ENCODE measurements at regions not wholly inside any gene's neighbourhood (a gene's known extent, or its start where the extent isn't known, plus 50 kb on each side); places are given as distances from the start of the nearest gene placed in this dataset.

GRCh38 chr11:38819981-38820380, 2221.9 kb upstream of the RAG2 start:
- TF ChIP-seq, protein P1, sequence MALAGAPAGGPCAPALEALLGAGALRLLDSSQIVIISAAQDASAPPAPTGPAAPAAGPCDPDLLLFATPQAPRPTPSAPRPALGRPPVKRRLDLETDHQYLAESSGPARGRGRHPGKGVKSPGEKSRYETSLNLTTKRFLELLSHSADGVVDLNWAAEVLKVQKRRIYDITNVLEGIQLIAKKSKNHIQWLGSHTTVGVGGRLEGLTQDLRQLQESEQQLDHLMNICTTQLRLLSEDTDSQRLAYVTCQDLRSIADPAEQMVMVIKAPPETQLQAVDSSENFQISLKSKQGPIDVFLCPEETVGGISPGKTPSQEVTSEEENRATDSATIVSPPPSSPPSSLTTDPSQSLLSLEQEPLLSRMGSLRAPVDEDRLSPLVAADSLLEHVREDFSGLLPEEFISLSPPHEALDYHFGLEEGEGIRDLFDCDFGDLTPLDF (CRISPR knock-in tag; IDR thresholded peaks at IDR 0.05): no peak
- no peak for TF ChIP-seq ATF2 (CRISPR knock-in tag; IDR thresholded peaks at IDR 0.05; ENCODE audit: borderline replicate concordance, low read depth)

Data from WTC11 (cell line).